GM21528 (cell line): ENCODE measurements at regions not wholly inside any gene's neighbourhood (a gene's known extent, or its start where the extent isn't known, plus 50 kb on each side); places are given as distances from the start of the nearest gene placed in this dataset.
A peak's percentile ranks its signal among the peaks of the same experiment; 100 is the strongest.

Source experiments
- ATAC-seq: cut with Tn5 transposase; IDR thresholded peaks from one replicate; pipeline ENCODE4 v1.9.1; 2021; ENCODE audit warnings: mild to moderate bottlenecking, moderate library complexity; ENCODE audit not compliant: unreplicated experiment, low FRiP score

GRCh38 chr10:111954386-111954785 is 229.2 kb downstream of the GPAM start:
- no peak for ATAC-seq

- no peak for ATAC-seq
Measured at GRCh38 chr10:111956841-111957240, 226.7 kb downstream of the GPAM start.

- no peak for ATAC-seq
Measured at GRCh38 chr10:111962951-111963350, 220.6 kb downstream of the GPAM start.

- ATAC-seq, result no peak
Measured at GRCh38 chr10:111967116-111967515, 216.4 kb downstream of the GPAM start.

GRCh38 chr10:111967547-111967946 is 216.0 kb downstream of the GPAM start:
- no peak for ATAC-seq

- ATAC-seq, result no peak
Measured at GRCh38 chr10:111968647-111969046, 214.9 kb downstream of the GPAM start.

- ATAC-seq, result no peak
Measured at GRCh38 chr10:111970111-111970510, 213.5 kb downstream of the GPAM start.

- no peak for ATAC-seq
Measured at GRCh38 chr10:111972109-111972508, 211.5 kb downstream of the GPAM start.

- ATAC-seq, result no peak
Measured at GRCh38 chr10:111973306-111973705, 210.3 kb downstream of the GPAM start.

GRCh38 chr10:111973826-111974225 is 209.7 kb downstream of the GPAM start:
- no peak for ATAC-seq

- ATAC-seq, result no peak
Measured at GRCh38 chr10:111974325-111974724, 209.2 kb downstream of the GPAM start.

- no peak for ATAC-seq
Measured at GRCh38 chr10:111976557-111976956, 207.0 kb downstream of the GPAM start.

- no peak for ATAC-seq
Measured at GRCh38 chr10:111984057-111984456, 199.5 kb downstream of the GPAM start.

GRCh38 chr10:111986079-111986478 is 197.5 kb downstream of the GPAM start:
- no peak for ATAC-seq

- no peak for ATAC-seq
Measured at GRCh38 chr10:111988646-111989045, 194.9 kb downstream of the GPAM start.

GRCh38 chr10:111989136-111989911 is 194.2 kb downstream of the GPAM start:
- no peak for ATAC-seq

- no peak for ATAC-seq
Measured at GRCh38 chr10:111990734-111991133, 192.8 kb downstream of the GPAM start.

- no peak for ATAC-seq
Measured at GRCh38 chr10:111993321-111993720, 190.2 kb downstream of the GPAM start.

- ATAC-seq, result no peak
Measured at GRCh38 chr10:111993872-111994426, 189.6 kb downstream of the GPAM start.

GRCh38 chr10:111996103-111996502 is 187.5 kb downstream of the GPAM start:
- ATAC-seq, result peak; percentile 97

GRCh38 chr10:111998728-111999127 is 184.8 kb downstream of the GPAM start:
- ATAC-seq, result no peak

GRCh38 chr10:111999205-111999914 is 184.2 kb downstream of the GPAM start:
- no peak for ATAC-seq
